NCI-H2171 treated with DMSO at 0.1 percent for 48 hours (cell line): ENCODE measurements at regions not wholly inside any gene's neighbourhood (a gene's known extent, or its start where the extent isn't known, plus 50 kb on each side); places are given as distances from the start of the nearest gene placed in this dataset.

Source experiments
- DNase-seq: peaks from one replicate; lab custom pipeline; 2025; lab: John Stamatoyannopoulos, UW

GRCh38 chr2:221051162-221051561, 520.9 kb downstream of the EPHA4 start:
- DNase-seq, result no peak

- no peak for DNase-seq
Measured at GRCh38 chr2:221060376-221060775, 511.7 kb downstream of the EPHA4 start.

GRCh38 chr2:221063568-221063967, 508.5 kb downstream of the EPHA4 start:
- no peak for DNase-seq

GRCh38 chr2:221064058-221064854, 507.8 kb downstream of the EPHA4 start:
- DNase-seq, result no peak

GRCh38 chr2:221064880-221065279, 507.2 kb downstream of the EPHA4 start:
- DNase-seq, result no peak

- no peak for DNase-seq
Measured at GRCh38 chr2:221068123-221068522, 504.0 kb downstream of the EPHA4 start.

GRCh38 chr2:221070106-221070505, 502.0 kb downstream of the EPHA4 start:
- no peak for DNase-seq

GRCh38 chr2:221073326-221074049, 498.6 kb downstream of the EPHA4 start:
- no peak for DNase-seq

- no peak for DNase-seq
Measured at GRCh38 chr2:221074238-221074637, 497.9 kb downstream of the EPHA4 start.

GRCh38 chr2:221075203-221075602, 496.9 kb downstream of the EPHA4 start:
- no peak for DNase-seq

- DNase-seq, result peak; percentile 27
Measured at GRCh38 chr2:221077251-221077650, 494.9 kb downstream of the EPHA4 start.

GRCh38 chr2:221077799-221078198, 494.3 kb downstream of the EPHA4 start:
- no peak for DNase-seq

GRCh38 chr2:221085341-221085900, 486.7 kb downstream of the EPHA4 start:
- peak; percentile 81 for DNase-seq

- no peak for DNase-seq
Measured at GRCh38 chr2:221085936-221086335, 486.2 kb downstream of the EPHA4 start.

- DNase-seq, result no peak
Measured at GRCh38 chr2:221087779-221088178, 484.3 kb downstream of the EPHA4 start.

GRCh38 chr2:221088506-221088905, 483.6 kb downstream of the EPHA4 start:
- DNase-seq, result no peak

- DNase-seq, result no peak
Measured at GRCh38 chr2:221095356-221095755, 476.7 kb downstream of the EPHA4 start.

- no peak for DNase-seq
Measured at GRCh38 chr2:221096706-221097567, 475.2 kb downstream of the EPHA4 start.

GRCh38 chr2:221097568-221097915, 474.6 kb downstream of the EPHA4 start:
- no peak for DNase-seq

- DNase-seq, result no peak
Measured at GRCh38 chr2:221097949-221098348, 474.2 kb downstream of the EPHA4 start.

GRCh38 chr2:221100467-221101089, 471.5 kb downstream of the EPHA4 start:
- DNase-seq, result no peak
